B cell (primary cell): ENCODE measurements at regions not wholly inside any gene's neighbourhood (a gene's known extent, or its start where the extent isn't known, plus 50 kb on each side); places are given as distances from the start of the nearest gene placed in this dataset.
"Not testable (repeated sequence)": the region's sequence is repeated elsewhere in the genome, so short reads cannot be mapped to it uniquely, and the experiment has no call there.

ENCODE experiments used
- ATAC-seq: fragments of 200-7000 bp; cut with Tn5 transposase; one replicate; pipeline ENCODE4 v1.10.0; 2021; ENCODE audit warnings: low read depth, mild to moderate bottlenecking, moderate number of reproducible peaks, moderate library complexity
- CTCF ChIA-PET: fragments of 350-600 bp; sonication (Branson Sonifier 250); formaldehyde crosslinking; loops from one replicate; lab custom pipeline; 2021; ENCODE audit warnings: antibody characterized with exemption, inconsistent platforms; lab: Charles Lee
- POLR2A ChIA-PET: fragments of 350-600 bp; sonication (Branson Sonifier 250); formaldehyde crosslinking; loops from one replicate; lab custom pipeline; 2021; ENCODE audit warnings: antibody characterized with exemption; lab: Charles Lee
- DNase-seq: peaks from one replicate; pipeline ENCODE4 v3.0.0; 2013
- H2AFZ ChIP-seq: 2 replicates; pipeline ENCODE4 v1.6.1; 2012; ENCODE audit warnings: mild to moderate bottlenecking, low read depth, low read length; ENCODE audit not compliant: insufficient read depth, poor library complexity, severe bottlenecking
- H3K27ac ChIP-seq, 2 donors: 1 replicate in 1 of 2; 2 replicates in 1 of 2; pipeline ENCODE4 v1.5.1; 2012 to 2013; ENCODE audit warnings: low read length in 2 of 2, mild to moderate bottlenecking in 2 of 2, moderate library complexity in 1 of 2
- H3K27me3 ChIP-seq, 4 experiments: fragments of 200-600 bp in 1 of 4; sonication (generic) in 1 of 4; replicated peaks in 1 of 4; 1 replicate in 2 of 4; 2 replicates in 2 of 4; pipeline versions ENCODE4 v1.6.1 to v1.7.0; 2013 to 2016; ENCODE audit warnings: low read length in 3 of 4, mild to moderate bottlenecking in 2 of 4, mixed read lengths in 1 of 4, moderate library complexity in 1 of 4; ENCODE audit not compliant: insufficient read depth in 4 of 4, control insufficient read depth in 3 of 4; ENCODE audit errors: control extremely low read depth in 1 of 4
- H3K36me3 ChIP-seq, 2 experiments: replicated peaks in 1 of 2; 1 replicate in 1 of 2; 2 replicates in 1 of 2; pipeline versions ENCODE4 v1.6.1 to v1.7.1; 2013; ENCODE audit warnings: low read length in 1 of 2; ENCODE audit not compliant: insufficient read depth in 2 of 2, control insufficient read depth in 1 of 2; ENCODE audit errors: control extremely low read depth in 1 of 2, extremely low read depth in 1 of 2
- H3K4me1 ChIP-seq, 2 donors: fragments of 200-600 bp in 1 of 2; sonication (generic) in 1 of 2; 1 replicate in 1 of 2; 2 replicates in 1 of 2; pipeline versions ENCODE4 v1.5.1 to v1.6.1; 2013 to 2017; ENCODE audit warnings: low read length in 2 of 2; ENCODE audit not compliant: control insufficient read depth in 2 of 2, insufficient read depth in 2 of 2
- H3K4me2 ChIP-seq: replicated peaks from 2 replicates; pipeline ENCODE3; 2012; ENCODE audit warnings: mild to moderate bottlenecking, low read depth, low read length; ENCODE audit not compliant: poor library complexity, severe bottlenecking
- H3K4me3 ChIP-seq, 5 experiments: fragments of 200-600 bp in 1 of 5; sonication (generic) in 1 of 5; 1 replicate in 3 of 5; 2 replicates in 2 of 5; pipeline versions ENCODE4 v1.5.1 to v1.7.0; 2011 to 2016; ENCODE audit warnings: low read length in 4 of 5, mild to moderate bottlenecking in 4 of 5, low read depth in 2 of 5, control low read depth in 1 of 5, moderate library complexity in 1 of 5; ENCODE audit not compliant: insufficient read depth in 1 of 5; ENCODE audit errors: control extremely low read depth in 1 of 5, extremely low read depth in 1 of 5
- H3K79me2 ChIP-seq: fragments of 200-600 bp; sonication (generic); one replicate; pipeline ENCODE4 v1.6.0; 2016; ENCODE audit warnings: low read length; ENCODE audit not compliant: control insufficient read depth, insufficient read depth
- H3K9ac ChIP-seq: fragments of 200-600 bp; sonication (generic); 2 replicates; pipeline ENCODE4 v1.6.1; 2017; ENCODE audit warnings: mild to moderate bottlenecking, low read length, moderate library complexity
- H3K9me3 ChIP-seq, 3 donors: one replicate each; pipeline versions ENCODE4 v1.6.1 to v1.7.1; 2013; ENCODE audit warnings: low read length in 2 of 3; ENCODE audit not compliant: control insufficient read depth in 2 of 3, insufficient read depth in 1 of 3; ENCODE audit errors: control extremely low read depth in 1 of 3
- H4K20me1 ChIP-seq: 2 replicates; pipeline ENCODE4 v1.6.0; 2012; ENCODE audit warnings: mild to moderate bottlenecking, low read length; ENCODE audit not compliant: insufficient read depth, control insufficient read depth, poor library complexity, severe bottlenecking
- H3K27ac Mint-ChIP-seq: one replicate; pipeline ENCODE4 v1.8.0; 2021; ENCODE audit warnings: mixed read lengths
- H3K27me3 Mint-ChIP-seq: one replicate; pipeline ENCODE4 v1.8.0; 2021; ENCODE audit warnings: mixed read lengths
- H3K4me1 Mint-ChIP-seq: one replicate; pipeline ENCODE4 v1.8.0; 2021; ENCODE audit warnings: mixed read lengths
- H3K4me3 Mint-ChIP-seq: one replicate; pipeline ENCODE4 v1.8.0; 2021; ENCODE audit warnings: mixed read lengths
- H3K9me3 Mint-ChIP-seq: one replicate; pipeline ENCODE4 v1.8.0; 2022; ENCODE audit warnings: mixed read lengths; ENCODE audit not compliant: insufficient read depth
- WGBS: methylation state at CpG from one replicate; pipeline ENCODE4 v1.1.5; 2013; ENCODE audit warnings: missing lambda C conversion rate; ENCODE audit not compliant: insufficient coverage; 5-methylcytosine and 5-hydroxymethylcytosine counted together
- intact Hi-C: fragments of 100-400 bp; cut with micrococcal nuclease; formaldehyde crosslinking; loops from one replicate; pipeline ENCODE4 v1.10.0; 2022

- H3K27me3 ChIP-seq, CTCF ChIA-PET, H3K9me3 Mint-ChIP-seq, H3K4me1 ChIP-seq, H4K20me1 ChIP-seq, H3K79me2 ChIP-seq, H3K27me3 Mint-ChIP-seq, H2AFZ ChIP-seq, H3K27ac ChIP-seq, H3K4me1 Mint-ChIP-seq, H3K4me3 Mint-ChIP-seq, DNase-seq, H3K9ac ChIP-seq, H3K9me3 ChIP-seq, H3K36me3 ChIP-seq, POLR2A ChIA-PET, H3K4me3 ChIP-seq, intact Hi-C loops, ATAC-seq, H3K4me2 ChIP-seq, H3K27ac Mint-ChIP-seq: not testable (repeated sequence)
- WGBS: no CpG with 5 or more reads among the region's 3 CpGs
Observed at GRCh38 chr5:178052062-178052461, 56.0 kb upstream of the PROP1 start.

- H3K27ac Mint-ChIP-seq, H3K4me3 ChIP-seq, H3K9ac ChIP-seq, H4K20me1 ChIP-seq, H3K27me3 ChIP-seq, H3K4me3 Mint-ChIP-seq, H2AFZ ChIP-seq, POLR2A ChIA-PET, H3K79me2 ChIP-seq, H3K4me2 ChIP-seq, H3K4me1 Mint-ChIP-seq, H3K9me3 Mint-ChIP-seq, H3K9me3 ChIP-seq, H3K4me1 ChIP-seq, CTCF ChIA-PET, intact Hi-C loops, DNase-seq, ATAC-seq, H3K27ac ChIP-seq, H3K27me3 Mint-ChIP-seq, H3K36me3 ChIP-seq: not testable (repeated sequence)
- no CpG with 5 or more reads among the region's 8 CpGs for WGBS
Observed at GRCh38 chr5:178050873-178051272, 54.8 kb upstream of the PROP1 start.

DNA sequence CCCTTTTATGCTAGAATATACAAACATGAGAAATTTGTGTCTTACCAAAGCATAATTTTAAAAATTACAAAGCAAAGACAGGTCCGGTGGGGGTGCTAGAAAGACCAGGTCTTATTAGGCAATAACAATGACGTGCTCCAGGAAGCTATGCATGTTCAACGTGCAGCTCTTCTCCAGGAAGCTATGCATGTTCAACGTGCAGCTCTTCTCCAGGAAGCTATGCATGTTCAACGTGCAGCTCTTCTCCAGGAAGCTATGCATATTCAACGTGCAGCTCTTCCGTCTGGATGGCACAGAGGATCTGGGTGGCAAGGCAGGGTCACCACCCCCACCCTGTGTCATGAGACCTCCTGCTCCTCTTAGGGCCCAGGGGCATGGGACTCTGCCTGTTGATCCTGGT is 51.9 kb upstream of the PROP1 start:
- H3K9ac ChIP-seq, H3K4me1 ChIP-seq, CTCF ChIA-PET, H3K27me3 Mint-ChIP-seq, ATAC-seq, H3K79me2 ChIP-seq, H3K4me3 ChIP-seq, H3K27ac ChIP-seq, H3K27ac Mint-ChIP-seq, H3K9me3 Mint-ChIP-seq, intact Hi-C loops, H3K27me3 ChIP-seq, H4K20me1 ChIP-seq, H3K36me3 ChIP-seq, H3K9me3 ChIP-seq, H3K4me1 Mint-ChIP-seq, H3K4me3 Mint-ChIP-seq, H3K4me2 ChIP-seq, DNase-seq, POLR2A ChIA-PET, H2AFZ ChIP-seq: not testable (repeated sequence)
- WGBS: no CpG with 5 or more reads among the region's 7 CpGs

GRCh38 chr5:178046757-178047399 is 50.8 kb upstream of the PROP1 start:
- H3K27ac ChIP-seq, H3K4me3 ChIP-seq, CTCF ChIA-PET, H3K4me1 ChIP-seq, H3K27me3 ChIP-seq, H3K9me3 Mint-ChIP-seq, H3K79me2 ChIP-seq, H3K9ac ChIP-seq, H3K36me3 ChIP-seq, H3K4me1 Mint-ChIP-seq, H2AFZ ChIP-seq, H3K9me3 ChIP-seq, H3K27me3 Mint-ChIP-seq, H4K20me1 ChIP-seq, POLR2A ChIA-PET, intact Hi-C loops: not testable (repeated sequence)
- DNase-seq (peak; percentile 13), ATAC-seq (peak; percentile 76)
- no CpG with 5 or more reads among the region's 8 CpGs for WGBS
- Mint-ChIP-seq H3K4me3 (peak overlapping the region; percentile 33), H3K27ac (peak overlapping the region; percentile 63)
- H3K4me2 ChIP-seq: peak overlapping the region; percentile 30
